GM11168 (cell line): ENCODE measurements at regions not wholly inside any gene's neighbourhood (a gene's known extent, or its start where the extent isn't known, plus 50 kb on each side); places are given as distances from the start of the nearest gene placed in this dataset.

ENCODE experiments used
- in situ Hi-C: fragments of 300-500 bp; cut with MboI; formaldehyde crosslinking; loops from one replicate; pipeline ENCODE4 v1.12.0; 2022; ENCODE audit warnings: low sequenced_read_pairs; ENCODE audit not compliant: unreplicated experiment

GRCh38 chr4:176440698-176441097 is 120.9 kb downstream of the SPCS3 start:
- in situ Hi-C loops = no loop called here

GRCh38 chr4:176441594-176441993 is 121.8 kb downstream of the SPCS3 start:
- in situ Hi-C loops = no loop called here

- in situ Hi-C loops = no loop called here
Measured at GRCh38 chr4:176443117-176443516, 123.4 kb downstream of the SPCS3 start.

GRCh38 chr4:176443646-176444409 is 124.1 kb downstream of the SPCS3 start:
- in situ Hi-C loops = no loop called here

- in situ Hi-C loops = no loop called here
Measured at GRCh38 chr4:176444741-176445140, 125.0 kb downstream of the SPCS3 start.

GRCh38 chr4:176448761-176449160 is 129.0 kb downstream of the SPCS3 start:
- in situ Hi-C loops = no loop called here

- in situ Hi-C loops = no loop called here
Measured at GRCh38 chr4:176451443-176451842, 131.7 kb downstream of the SPCS3 start.

- in situ Hi-C loops = no loop called here
Measured at GRCh38 chr4:176453079-176453478, 133.3 kb downstream of the SPCS3 start.

- in situ Hi-C loops = no loop called here
Measured at GRCh38 chr4:176453658-176454057, 133.9 kb downstream of the SPCS3 start.

- in situ Hi-C loops = no loop called here
Measured at GRCh38 chr4:176464748-176465147, 145.0 kb downstream of the SPCS3 start.

GRCh38 chr4:176467001-176467400 is 147.2 kb downstream of the SPCS3 start:
- in situ Hi-C loops = no loop called here

- in situ Hi-C loops = no loop called here
Measured at GRCh38 chr4:176469546-176469945, 149.8 kb downstream of the SPCS3 start.

GRCh38 chr4:176470671-176471070 is 150.9 kb downstream of the SPCS3 start:
- in situ Hi-C loops = no loop called here

GRCh38 chr4:176475067-176475466 is 155.3 kb downstream of the SPCS3 start:
- in situ Hi-C loops = no loop called here

GRCh38 chr4:176478076-176478475 is 158.3 kb downstream of the SPCS3 start:
- in situ Hi-C loops = no loop called here

- in situ Hi-C loops = no loop called here
Measured at GRCh38 chr4:176479767-176480166, 160.0 kb downstream of the SPCS3 start.

- in situ Hi-C loops = no loop called here
Measured at GRCh38 chr4:176482972-176483371, 163.2 kb downstream of the SPCS3 start.

- in situ Hi-C loops = no loop called here
Measured at GRCh38 chr4:176484301-176484984, 164.7 kb downstream of the SPCS3 start.

- in situ Hi-C loops = no loop called here
Measured at GRCh38 chr4:176489001-176489400, 169.2 kb downstream of the SPCS3 start.

- in situ Hi-C loops = no loop called here
Measured at GRCh38 chr4:176492646-176493302, 173.0 kb downstream of the SPCS3 start.

GRCh38 chr4:176498617-176499256 is 179.0 kb downstream of the SPCS3 start:
- in situ Hi-C loops = no loop called here
